CD4-positive, alpha-beta T cell treated with Interleukin-2 at 100 ng/mL for 4 hours (primary cell): ENCODE measurements at regions not wholly inside any gene's neighbourhood (a gene's known extent, or its start where the extent isn't known, plus 50 kb on each side); places are given as distances from the start of the nearest gene placed in this dataset.

Source experiments
- DNase-seq: peaks from one replicate; pipeline ENCODE4 v3.0.0-alpha.2; 2020; ENCODE audit warnings: low spot score

DNA sequence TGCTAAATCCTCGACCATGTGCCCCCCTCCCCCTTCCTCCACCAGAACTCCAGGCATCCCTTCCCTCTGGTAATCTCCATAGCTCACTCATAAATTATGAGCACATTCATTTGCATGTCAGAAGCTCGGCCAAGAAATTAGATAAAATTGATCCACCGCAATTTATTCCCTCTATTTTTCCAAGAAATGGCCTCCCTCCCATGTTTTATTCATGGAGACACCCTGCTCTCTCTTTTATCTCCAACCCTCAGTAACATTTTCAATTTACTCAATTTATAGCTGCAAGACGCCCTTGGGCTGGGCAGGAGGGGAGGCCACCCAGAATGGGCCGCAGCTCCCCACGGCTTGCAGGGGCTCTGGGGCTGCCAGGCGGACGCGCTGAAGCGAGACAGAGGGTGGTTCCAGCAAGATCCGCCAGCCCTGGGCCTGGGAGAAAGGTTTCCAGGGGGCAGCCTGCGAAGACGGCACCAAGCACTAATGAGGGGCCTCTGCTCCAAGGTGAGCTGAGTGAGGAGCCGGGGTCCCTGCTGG, 54.7 kb upstream of the ZNF423 start:
- no peak for DNase-seq

GRCh38 chr16:49911430-49911829, 55.5 kb upstream of the ZNF423 start:
- no peak for DNase-seq

DNA sequence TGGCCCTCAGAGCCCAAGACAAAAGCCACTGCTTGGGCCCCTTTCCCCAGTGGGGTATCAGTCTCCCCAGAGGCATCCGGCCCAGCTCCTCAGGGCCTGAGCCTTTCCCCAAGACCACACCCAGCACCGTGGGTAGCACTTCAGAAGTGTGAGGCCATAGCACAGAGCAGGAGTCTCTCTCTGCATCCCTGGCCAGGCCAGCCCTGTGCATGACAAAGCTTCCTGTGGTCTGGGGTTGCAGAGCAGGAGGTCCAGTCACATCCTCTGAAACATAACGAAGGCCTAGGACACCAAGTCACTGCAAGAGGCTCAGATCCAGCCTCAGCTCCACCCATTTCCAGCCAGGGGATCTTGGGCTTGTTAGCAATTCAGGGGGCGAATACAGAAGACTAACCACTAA, 56.8 kb upstream of the ZNF423 start:
- DNase-seq = no peak

GRCh38 chr16:49913720-49914119, 57.8 kb upstream of the ZNF423 start:
- no peak for DNase-seq

GRCh38 chr16:49914657-49915056, 58.7 kb upstream of the ZNF423 start:
- DNase-seq = no peak

GRCh38 chr16:49918257-49918656, 62.3 kb upstream of the ZNF423 start:
- DNase-seq = no peak

DNA sequence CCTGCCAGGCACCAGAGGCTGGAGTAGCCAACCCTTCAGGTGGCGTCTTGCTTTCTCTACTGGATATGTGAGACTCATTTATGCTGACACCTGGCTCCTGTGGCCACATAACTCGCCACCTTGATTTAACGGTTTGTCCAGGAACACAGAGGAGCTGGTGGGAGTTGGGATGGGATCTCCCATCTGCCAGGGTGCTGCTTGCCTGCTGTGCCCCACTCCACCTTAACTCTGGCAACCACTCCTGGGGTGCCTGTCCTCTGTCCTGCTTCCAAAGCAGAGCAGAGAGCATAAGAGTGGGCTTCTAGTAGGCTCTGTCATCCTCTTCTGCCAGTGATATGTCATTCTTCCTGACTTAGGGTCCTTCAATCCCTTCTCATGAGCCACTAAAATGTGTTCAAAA, 63.4 kb upstream of the ZNF423 start:
- DNase-seq = no peak

- DNase-seq = no peak
Measured at GRCh38 chr16:49920397-49920796, 64.5 kb upstream of the ZNF423 start.

GRCh38 chr16:49921106-49921505, 65.2 kb upstream of the ZNF423 start:
- DNase-seq = no peak

- peak; percentile 6 for DNase-seq
Measured at GRCh38 chr16:49921791-49922456, 66.0 kb upstream of the ZNF423 start.

DNA sequence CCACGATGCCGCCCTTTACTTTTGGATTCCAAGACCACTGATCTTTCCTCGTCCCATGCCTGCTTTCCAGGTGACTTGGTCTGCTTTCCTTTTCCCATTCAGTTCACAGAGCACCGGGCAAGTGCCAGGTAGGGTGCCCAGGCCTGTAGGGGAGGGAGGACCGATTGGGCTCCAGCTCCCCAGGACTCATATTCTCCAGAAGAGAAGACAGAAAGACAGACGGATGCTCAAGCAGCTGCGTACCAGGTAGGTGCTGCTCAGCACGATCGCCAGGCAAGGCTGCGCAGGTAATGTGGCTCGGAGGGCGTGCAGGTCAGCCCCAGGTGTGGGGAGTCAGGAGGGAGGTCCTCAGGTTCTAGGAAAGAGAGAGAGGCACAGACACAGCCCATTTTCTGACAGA, 67.5 kb upstream of the ZNF423 start:
- DNase-seq = no peak

DNA sequence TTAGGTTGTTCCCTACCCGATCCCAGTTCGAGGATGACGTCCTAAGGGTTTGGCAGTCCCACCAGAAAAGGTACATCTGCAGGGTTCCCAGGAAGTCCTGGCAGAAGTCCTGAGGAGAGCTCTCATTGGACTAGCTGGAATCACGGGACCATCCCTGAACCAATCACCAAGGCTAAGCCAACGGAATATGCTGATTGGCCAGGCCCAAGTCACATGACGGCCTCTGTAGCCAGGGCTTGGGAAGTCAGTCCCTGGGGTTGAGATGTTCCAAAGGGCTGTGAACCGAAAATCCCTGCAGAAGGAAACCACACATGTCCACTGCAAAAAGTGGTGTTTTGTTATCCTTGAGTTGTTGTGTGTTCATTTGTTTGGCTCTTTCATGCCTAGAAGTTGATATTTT, 68.2 kb upstream of the ZNF423 start:
- no peak for DNase-seq

- DNase-seq = no peak
Measured at GRCh38 chr16:49926941-49927340, 71.0 kb upstream of the ZNF423 start.

DNA sequence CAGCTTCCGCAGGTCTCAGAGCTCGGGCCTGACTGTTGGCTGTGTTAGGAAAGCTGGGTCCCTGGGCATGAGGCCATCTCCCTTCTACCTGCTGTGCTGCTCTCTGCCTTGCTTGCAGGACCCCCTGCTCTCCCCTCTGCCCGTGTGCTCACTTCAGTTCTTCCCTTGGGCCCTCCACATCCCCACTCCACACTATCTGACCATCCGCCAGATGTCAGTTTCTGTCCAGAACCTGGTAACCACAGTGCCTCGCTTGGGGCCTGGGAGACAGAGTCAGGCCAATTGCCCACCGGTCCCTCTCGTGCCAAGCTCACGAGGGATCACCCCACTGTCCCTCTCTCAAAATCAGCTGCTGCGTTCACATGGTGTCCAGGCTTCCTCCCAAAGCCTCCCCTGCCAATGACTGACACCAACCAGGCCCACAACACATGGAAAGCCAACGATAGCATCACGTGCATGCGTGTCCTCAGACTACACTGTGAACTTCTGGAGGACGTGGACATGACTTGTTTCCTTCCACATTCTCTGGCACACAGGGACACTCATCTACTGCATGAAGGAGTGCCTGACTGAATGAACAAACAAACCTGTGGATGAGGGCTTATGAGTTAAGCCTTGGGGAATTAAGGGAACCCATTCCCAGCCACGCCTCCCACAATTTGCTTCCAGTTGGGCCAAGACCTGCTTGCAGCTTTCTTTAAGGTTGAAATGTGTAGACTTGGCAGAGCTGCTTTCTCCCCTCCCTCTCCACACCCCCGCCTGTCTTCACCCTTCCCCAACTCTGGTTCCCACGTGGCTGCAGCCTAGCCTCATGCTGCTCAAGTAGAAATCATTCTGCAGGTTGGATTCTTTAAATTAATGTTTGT, 72.5 kb upstream of the ZNF423 start:
- no peak for DNase-seq

DNA sequence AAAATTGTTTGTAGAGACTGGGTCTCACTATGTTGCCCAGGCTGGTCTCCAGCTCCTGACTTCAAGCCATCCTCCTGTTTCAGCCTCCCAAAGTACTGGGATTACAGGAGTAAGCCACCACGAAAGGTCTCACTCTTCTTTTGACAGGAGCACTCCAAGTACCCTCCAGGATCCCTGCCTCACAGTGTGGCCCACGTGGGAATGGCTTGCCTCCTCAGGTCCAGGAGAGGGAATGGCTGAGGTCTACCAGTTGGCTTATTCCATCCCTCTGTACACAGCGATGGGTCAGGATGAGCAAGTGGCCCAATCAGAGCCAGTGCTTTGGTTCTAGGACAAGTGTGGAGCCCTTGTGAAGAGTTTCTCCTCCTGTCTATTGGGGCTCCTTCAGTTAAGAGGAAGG, 73.7 kb upstream of the ZNF423 start:
- DNase-seq = no peak

GRCh38 chr16:49930841-49931240, 74.9 kb upstream of the ZNF423 start:
- no peak for DNase-seq

GRCh38 chr16:49931266-49931665, 75.4 kb upstream of the ZNF423 start:
- DNase-seq = no peak

DNA sequence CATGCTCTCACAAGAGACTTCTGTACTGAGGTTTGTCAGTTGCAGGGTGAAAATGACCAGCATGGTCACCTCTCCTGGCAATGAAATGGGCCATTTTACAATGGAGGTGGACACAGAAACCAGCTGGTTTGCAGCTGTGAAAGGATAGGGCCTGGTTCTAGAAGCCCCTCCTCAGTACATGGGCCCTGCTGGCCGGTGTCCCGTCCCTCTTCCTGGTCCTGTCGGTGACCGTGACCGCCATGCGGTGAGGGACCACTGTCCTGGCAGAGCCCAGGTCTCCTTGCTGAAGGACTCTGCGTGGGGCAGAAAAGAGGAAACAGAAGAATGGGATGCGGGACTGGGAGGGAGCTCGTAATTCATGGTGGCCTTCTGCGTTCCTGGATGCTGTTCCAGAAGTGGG, 76.0 kb upstream of the ZNF423 start:
- no peak for DNase-seq

GRCh38 chr16:49932434-49932833, 76.5 kb upstream of the ZNF423 start:
- DNase-seq = no peak

DNA sequence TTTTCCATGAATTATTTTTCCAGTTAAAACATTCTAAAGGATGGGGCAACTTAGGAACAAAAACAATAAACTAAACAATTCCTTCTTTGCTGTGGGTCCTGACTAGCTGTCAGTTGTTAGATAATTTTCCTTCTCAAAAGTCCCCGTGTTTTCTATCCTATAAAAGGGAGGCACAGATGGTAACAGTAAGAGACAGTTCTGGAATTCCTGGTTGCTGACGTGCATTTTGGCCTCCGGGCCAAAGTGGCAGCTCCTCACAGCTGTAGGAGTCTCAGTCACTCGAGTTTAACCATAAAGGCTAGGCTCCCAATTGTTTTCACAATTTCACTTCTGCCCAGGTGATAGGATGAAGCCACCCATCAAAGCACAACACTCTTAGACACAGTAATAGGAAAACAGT, 77.0 kb upstream of the ZNF423 start:
- no peak for DNase-seq

GRCh38 chr16:49936791-49937190, 80.9 kb upstream of the ZNF423 start:
- DNase-seq = no peak

DNA sequence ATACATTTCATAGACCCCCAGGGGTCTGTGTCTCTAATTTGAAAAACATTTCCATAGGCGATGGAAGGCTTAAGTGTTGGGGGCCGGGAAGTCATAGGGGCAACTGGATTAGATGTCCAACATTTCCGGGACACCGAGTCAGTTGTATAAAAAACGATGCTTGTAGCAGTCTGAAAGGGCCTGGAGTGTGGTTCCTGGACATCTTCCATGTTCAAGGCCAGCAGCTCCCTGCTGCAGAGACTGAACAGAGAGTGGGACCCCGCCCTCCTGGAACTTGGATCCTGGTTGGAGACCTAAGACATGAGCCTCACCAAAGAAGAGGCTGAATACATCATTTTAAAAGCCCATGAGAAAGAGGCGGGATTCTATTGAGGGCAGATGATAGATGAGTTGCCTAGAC, 82.0 kb upstream of the ZNF423 start:
- DNase-seq = no peak

- no peak for DNase-seq
Measured at GRCh38 chr16:49939495-49939894, 83.6 kb upstream of the ZNF423 start.
